NB4 (cell line): ENCODE measurements at regions not wholly inside any gene's neighbourhood (a gene's known extent, or its start where the extent isn't known, plus 50 kb on each side); places are given as distances from the start of the nearest gene placed in this dataset.

Source experiments
- CTCF ChIP-seq: IDR thresholded peaks from one replicate; pipeline ENCODE4 v1.5.1; 2012; ENCODE audit warnings: low read depth, low read length
- MAX ChIP-seq: IDR thresholded peaks from 2 replicates; pipeline ENCODE4 v1.6.1; 2011; ENCODE audit warnings: low read depth, low read length
- POLR2A ChIP-seq: IDR thresholded peaks from 2 replicates; pipeline ENCODE4 v1.6.1; 2011; ENCODE audit warnings: mild to moderate bottlenecking; ENCODE audit not compliant: insufficient read length; ENCODE audit errors: extremely low read depth

GRCh38 chr7:51619880-51620279 lies 303.3 kb upstream of the COBL start:
- TF ChIP-seq CTCF (no peak), MAX (no peak), POLR2A (no peak)
